OCI-LY3 (cell line): ENCODE measurements at regions not wholly inside any gene's neighbourhood (a gene's known extent, or its start where the extent isn't known, plus 50 kb on each side); places are given as distances from the start of the nearest gene placed in this dataset.

Source experiments
- EZH2phosphoT487 ChIP-seq: fragments of 200-600 bp; shearing (Covaris generic); IDR thresholded peaks from 2 replicates; pipeline ENCODE4 v1.6.1; 2018; ENCODE audit warnings: antibody characterized with exemption, mixed run types, low read depth
- TF ChIP-seq, protein P1 (sequence below): fragments of 200-600, 300-600 bp; sonication (generic); IDR thresholded peaks from 2 replicates; pipeline ENCODE4 v1.5.1; 2014; ENCODE audit warnings: antibody characterized with exemption, low read length, low read depth

DNA sequence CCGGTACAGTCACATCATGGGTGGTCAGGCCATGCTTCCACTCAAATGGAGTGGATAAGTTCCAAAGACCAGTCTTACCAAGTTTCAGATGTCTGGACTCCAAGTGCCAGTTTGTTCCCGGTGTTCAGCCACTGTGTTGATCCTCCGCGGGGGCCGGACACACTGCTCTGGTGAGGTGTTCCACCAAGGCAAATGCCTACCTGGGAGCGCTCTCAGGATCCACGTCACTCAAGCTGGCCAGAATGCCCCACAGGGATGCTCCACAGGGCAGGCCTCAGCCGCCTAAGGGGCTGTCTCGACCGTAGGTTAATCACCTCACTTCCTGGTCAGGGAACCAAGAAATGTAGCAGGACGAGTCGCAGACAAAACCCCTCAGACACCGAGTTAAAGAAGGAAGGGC is 258.0 kb upstream of the GRID2 start:
- TF ChIP-seq, protein P1, sequence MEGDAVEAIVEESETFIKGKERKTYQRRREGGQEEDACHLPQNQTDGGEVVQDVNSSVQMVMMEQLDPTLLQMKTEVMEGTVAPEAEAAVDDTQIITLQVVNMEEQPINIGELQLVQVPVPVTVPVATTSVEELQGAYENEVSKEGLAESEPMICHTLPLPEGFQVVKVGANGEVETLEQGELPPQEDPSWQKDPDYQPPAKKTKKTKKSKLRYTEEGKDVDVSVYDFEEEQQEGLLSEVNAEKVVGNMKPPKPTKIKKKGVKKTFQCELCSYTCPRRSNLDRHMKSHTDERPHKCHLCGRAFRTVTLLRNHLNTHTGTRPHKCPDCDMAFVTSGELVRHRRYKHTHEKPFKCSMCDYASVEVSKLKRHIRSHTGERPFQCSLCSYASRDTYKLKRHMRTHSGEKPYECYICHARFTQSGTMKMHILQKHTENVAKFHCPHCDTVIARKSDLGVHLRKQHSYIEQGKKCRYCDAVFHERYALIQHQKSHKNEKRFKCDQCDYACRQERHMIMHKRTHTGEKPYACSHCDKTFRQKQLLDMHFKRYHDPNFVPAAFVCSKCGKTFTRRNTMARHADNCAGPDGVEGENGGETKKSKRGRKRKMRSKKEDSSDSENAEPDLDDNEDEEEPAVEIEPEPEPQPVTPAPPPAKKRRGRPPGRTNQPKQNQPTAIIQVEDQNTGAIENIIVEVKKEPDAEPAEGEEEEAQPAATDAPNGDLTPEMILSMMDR: no peak
- no peak for TF ChIP-seq EZH2phosphoT487
